SK-N-SH treated with all-trans-retinoic acid at 6 μM for 48 hours (cell line): ENCODE measurements at regions not wholly inside any gene's neighbourhood (a gene's known extent, or its start where the extent isn't known, plus 50 kb on each side); places are given as distances from the start of the nearest gene placed in this dataset.

Experiments
- ATAC-seq: fragments of 200-7000 bp; cut with Tn5 transposase; 3 replicates; pipeline ENCODE4 v1.9.1; 2020; ENCODE audit warnings: mild to moderate bottlenecking, moderate library complexity
- ARNTL ChIP-seq: fragments of 450-650 bp; formaldehyde crosslinking; IDR thresholded peaks from 2 replicates; pipeline ENCODE4 v1.5.0; 2020; ENCODE audit warnings: low read depth, mild to moderate bottlenecking, moderate library complexity, borderline replicate concordance
- BACH2 ChIP-seq: fragments of 250-450 bp; sonication (Bioruptor Pico); IDR thresholded peaks from 2 replicates; pipeline ENCODE4 v1.9.0; 2021; ENCODE audit warnings: mild to moderate bottlenecking, borderline replicate concordance
- CSDC2 ChIP-seq: fragments of 250-450 bp; sonication (Bioruptor Pico); IDR thresholded peaks from 2 replicates; pipeline ENCODE4 v1.5.0; 2020; ENCODE audit warnings: mild to moderate bottlenecking, moderate library complexity
- CSRNP3 ChIP-seq: fragments of 250-450 bp; sonication (Bioruptor Pico); IDR thresholded peaks from 2 replicates; pipeline ENCODE4 v1.5.1; 2021; ENCODE audit warnings: mild to moderate bottlenecking, moderate library complexity
- ESRRG ChIP-seq: fragments of 250-450 bp; sonication (Bioruptor Pico); IDR thresholded peaks from 2 replicates; pipeline ENCODE4 v1.6.1; 2021; ENCODE audit warnings: mild to moderate bottlenecking
- ISL1 ChIP-seq: fragments of 250-450 bp; sonication (Bioruptor Pico); IDR thresholded peaks from 2 replicates; pipeline ENCODE4 v2.1.2; 2022; ENCODE audit warnings: mild to moderate bottlenecking, moderate library complexity
- OSR1 ChIP-seq: fragments of 250-450 bp; sonication (Bioruptor Pico); IDR thresholded peaks from 2 replicates; pipeline ENCODE4 v1.8.0; 2022; ENCODE audit warnings: moderate library complexity, mild to moderate bottlenecking, inconsistent platforms
- POU6F1 ChIP-seq: fragments of 250-450 bp; sonication (Bioruptor Pico); IDR thresholded peaks from 2 replicates; pipeline ENCODE4 v1.8.0; 2021; ENCODE audit warnings: low read depth, mild to moderate bottlenecking, moderate library complexity, borderline replicate concordance
- PPARA ChIP-seq: fragments of 250-450 bp; sonication (Bioruptor Pico); IDR thresholded peaks from 2 replicates; pipeline ENCODE4 v1.5.0; 2020; ENCODE audit warnings: mild to moderate bottlenecking, borderline replicate concordance
- RARB ChIP-seq: fragments of 250-450 bp; sonication (Bioruptor Pico); IDR thresholded peaks from 2 replicates; pipeline ENCODE4 v1.8.0; 2021; ENCODE audit warnings: mild to moderate bottlenecking, moderate library complexity
- SNAI2 ChIP-seq: fragments of 250-450 bp; sonication (Bioruptor Pico); IDR thresholded peaks from 2 replicates; pipeline ENCODE4 v1.5.0; 2020; ENCODE audit warnings: mild to moderate bottlenecking, moderate library complexity
- TCF4 ChIP-seq: fragments of 250-450 bp; sonication (Bioruptor Pico); IDR thresholded peaks from 2 replicates; pipeline ENCODE4 v1.8.0; 2021; ENCODE audit warnings: mild to moderate bottlenecking, moderate library complexity, borderline replicate concordance
- TOX ChIP-seq: fragments of 250-450 bp; sonication (Bioruptor Pico); IDR thresholded peaks from 2 replicates; pipeline ENCODE4 v1.8.0; 2021; ENCODE audit warnings: mild to moderate bottlenecking, moderate library complexity, borderline replicate concordance
- TSHZ2 ChIP-seq: fragments of 250-450 bp; sonication (Bioruptor Pico); IDR thresholded peaks from 2 replicates; pipeline ENCODE4 v1.5.0; 2020; ENCODE audit warnings: mild to moderate bottlenecking, moderate library complexity
- ZFP30 ChIP-seq: fragments of 450-650 bp; formaldehyde crosslinking; IDR thresholded peaks from 2 replicates; pipeline ENCODE4 v1.5.0; 2022; ENCODE audit warnings: mild to moderate bottlenecking, moderate library complexity
- ZNF565 ChIP-seq: fragments of 450-650 bp; formaldehyde crosslinking; conservative IDR thresholded peaks from 2 replicates; pipeline ENCODE4 v1.5.0; 2020; ENCODE audit warnings: low read depth, mild to moderate bottlenecking, moderate library complexity
- ZNF70 ChIP-seq: fragments of 450-650 bp; formaldehyde crosslinking; IDR thresholded peaks from 2 replicates; pipeline ENCODE4 v1.5.0; 2020; ENCODE audit warnings: mild to moderate bottlenecking, moderate library complexity
- ZNF8 ChIP-seq: fragments of 450-650 bp; formaldehyde crosslinking; IDR thresholded peaks from 2 replicates; pipeline ENCODE4 v1.5.0; 2020; ENCODE audit warnings: mild to moderate bottlenecking, moderate library complexity

GRCh38 chr11:70604221-70604620, 205.9 kb downstream of the CTTN start (continued):
- TF ChIP-seq TSHZ2 (CRISPR knock-in tag) (no peak), ISL1 (CRISPR knock-in tag) (no peak), TOX (CRISPR knock-in tag) (no peak), CSRNP3 (CRISPR knock-in tag) (no peak), PPARA (CRISPR knock-in tag) (no peak)
- TF ChIP-seq, all 23 proteins: peak for 0

GRCh38 chr11:70604630-70605467, 206.5 kb downstream of the CTTN start:
- ATAC-seq = no peak
- TF ChIP-seq OSR1 (CRISPR knock-in tag) (no peak), TOX (CRISPR knock-in tag) (no peak), ESRRG (CRISPR knock-in tag) (no peak), ISL1 (CRISPR knock-in tag) (no peak), ZNF70 (CRISPR knock-in tag) (no peak), SNAI2 (CRISPR knock-in tag) (no peak), RARB (CRISPR knock-in tag) (no peak), ZNF565 (CRISPR knock-in tag) (no peak), PPARA (CRISPR knock-in tag) (no peak), ZNF8 (CRISPR knock-in tag) (no peak), POU6F1 (CRISPR knock-in tag) (no peak), ARNTL (CRISPR knock-in tag) (no peak), TSHZ2 (CRISPR knock-in tag) (no peak), ZFP30 (CRISPR knock-in tag) (no peak), CSDC2 (CRISPR knock-in tag) (no peak), TCF4 (no peak), BACH2 (no peak), CSRNP3 (CRISPR knock-in tag) (no peak)

- no peak for TF ChIP-seq ARNTL (CRISPR knock-in tag)
- TF ChIP-seq PPARA (CRISPR knock-in tag) = no peak
- no peak for TF ChIP-seq ZNF565 (CRISPR knock-in tag)
- no peak for TF ChIP-seq BACH2
- no peak for ATAC-seq
Observed at GRCh38 chr11:70605468-70605815, 207.1 kb downstream of the CTTN start.
